Keratinocyte (primary cell): ENCODE measurements at regions not wholly inside any gene's neighbourhood (a gene's known extent, or its start where the extent isn't known, plus 50 kb on each side); places are given as distances from the start of the nearest gene placed in this dataset.

Experiments used
- DNase-seq: peaks from one replicate; pipeline ENCODE4 v3.0.0-alpha.2; 2011; ENCODE audit warnings: low read depth, missing footprints, low spot score
- FAIRE-seq: peaks from 2 replicates; lab custom pipeline; 2011; peaks lifted over from hg19 to GRCh38; lab: Jason Lieb, UNC
- H2AFZ ChIP-seq: 2 replicates; pipeline ENCODE4 v1.6.0; 2012; ENCODE audit warnings: low read length, control low read depth, inconsistent platforms; ENCODE audit not compliant: control insufficient read depth
- H3K27ac ChIP-seq: 2 replicates; pipeline ENCODE4 v1.5.1; 2011; ENCODE audit warnings: low read length; ENCODE audit not compliant: control insufficient read depth, insufficient read depth
- H3K27me3 ChIP-seq: 3 replicates; pipeline ENCODE4 v1.6.0; 2011; ENCODE audit warnings: low read length; ENCODE audit not compliant: control insufficient read depth, insufficient read depth; ENCODE audit errors: extremely low read depth
- H3K36me3 ChIP-seq, 2 experiments: 2 replicates in 1 of 2; 3 replicates in 1 of 2; pipeline ENCODE4 v1.5.1; 2011; ENCODE audit warnings: low read length in 2 of 2, mild to moderate bottlenecking in 1 of 2; ENCODE audit not compliant: control insufficient read depth in 2 of 2, insufficient read depth in 2 of 2; ENCODE audit errors: extremely low read depth in 1 of 2
- H3K4me1 ChIP-seq: 3 replicates; pipeline ENCODE4 v1.5.1; 2011; ENCODE audit warnings: low read length; ENCODE audit not compliant: control insufficient read depth, insufficient read depth; ENCODE audit errors: extremely low read depth
- H3K4me2 ChIP-seq: 3 replicates; pipeline ENCODE4 v1.6.0; 2011; ENCODE audit warnings: low read depth, low read length; ENCODE audit not compliant: control insufficient read depth, insufficient read depth; ENCODE audit errors: extremely low read depth
- H3K4me3 ChIP-seq, 3 experiments: fragments of 200-600 bp in 1 of 3; sonication (generic) in 1 of 3; 2 replicates in 2 of 3; 3 replicates in 1 of 3; pipeline ENCODE4 v1.5.1; 2011 to 2016; ENCODE audit warnings: low read length in 3 of 3, mild to moderate bottlenecking in 3 of 3, control low read depth in 2 of 3, inconsistent platforms in 1 of 3, low read depth in 1 of 3, mixed read lengths in 1 of 3, mixed run types in 1 of 3, moderate library complexity in 1 of 3; ENCODE audit not compliant: control insufficient read depth in 2 of 3, insufficient read depth in 2 of 3; ENCODE audit errors: extremely low read depth in 1 of 3
- H3K79me2 ChIP-seq: 2 replicates; pipeline ENCODE4 v1.6.0; 2012; ENCODE audit warnings: low read length; ENCODE audit not compliant: control insufficient read depth, insufficient read depth
- H3K9ac ChIP-seq: 3 replicates; pipeline ENCODE4 v1.6.0; 2011; ENCODE audit warnings: low read length; ENCODE audit not compliant: control insufficient read depth, insufficient read depth; ENCODE audit errors: extremely low read depth
- H3K9me1 ChIP-seq: 3 replicates; pipeline ENCODE4 v1.6.0; 2011; ENCODE audit warnings: low read length; ENCODE audit not compliant: control insufficient read depth, insufficient read depth; ENCODE audit errors: extremely low read depth
- H3K9me3 ChIP-seq: 2 replicates; pipeline ENCODE4 v1.5.1; 2012; ENCODE audit warnings: low read depth, low read length; ENCODE audit not compliant: control insufficient read depth
- H4K20me1 ChIP-seq: 3 replicates; pipeline ENCODE4 v1.6.0; 2011; ENCODE audit warnings: low read length; ENCODE audit not compliant: control insufficient read depth, insufficient read depth; ENCODE audit errors: extremely low read depth
- CTCF ChIP-seq, 3 experiments: IDR thresholded peaks in 1 of 3; conservative IDR thresholded peaks in 1 of 3; optimal IDR thresholded peaks in 1 of 3; 2 replicates in 2 of 3; 3 replicates in 1 of 3; pipeline versions ENCODE3 to v1.5.1; 2011; ENCODE audit warnings: low read length in 3 of 3, mild to moderate bottlenecking in 3 of 3, moderate library complexity in 2 of 3, control low read depth in 1 of 3, inconsistent platforms in 1 of 3; ENCODE audit not compliant: insufficient read depth in 2 of 3; ENCODE audit errors: extremely low read depth in 1 of 3
- EZH2 ChIP-seq: IDR thresholded peaks from one replicate; pipeline ENCODE4 v1.6.1; 2012; ENCODE audit warnings: inconsistent platforms, mild to moderate bottlenecking, low read length, moderate library complexity
- dilution Hi-C: fragments of 300-500 bp; cut with MboI; formaldehyde crosslinking; loops from one replicate; pipeline ENCODE4 v1.7.0; 2020; ENCODE audit warnings: low sequenced_read_pairs; ENCODE audit not compliant: extremely low pct_ligation_motif_present

- Histone ChIP-seq H3K4me1 (no peaks in the 10 kb centered on the region), H3K27ac (no peak overlapping the region), H3K79me2 (no peaks in the 10 kb centered on the region), H3K9me1 (no peaks in the 10 kb centered on the region), H2AFZ (no peak overlapping the region), H3K4me3 (no peak overlapping the region), H3K9me3 (no peaks in the 10 kb centered on the region), H3K36me3 (no peaks in the 10 kb centered on the region), H3K27me3 (no peaks in the 10 kb centered on the region), H4K20me1 (no peaks in the 10 kb centered on the region), H3K9ac (no peak overlapping the region), H3K4me2 (no peak overlapping the region)
- TF ChIP-seq EZH2 (no peak), CTCF (optimal IDR thresholded peaks at IDR 0.05 in 1 of 3, IDR thresholded peaks at IDR 0.05 in 1 of 3, conservative IDR thresholded peaks at IDR 0.05 in 1 of 3; ENCODE audit: extremely low read depth in 1 of 3, insufficient read depth in 2 of 3, low read length in 3 of 3) (no peak)
- dilution Hi-C loops = no loop called here
- FAIRE-seq (no peak), DNase-seq (no peak)
Observed at GRCh38 chr7:109659261-109659660, 1089.6 kb downstream of the DNAJB9 start.

- dilution Hi-C loops = no loop called here
- Histone ChIP-seq H3K27ac (no peak overlapping the region), H2AFZ (no peak overlapping the region), H4K20me1 (no peaks in the 10 kb centered on the region), H3K9me3 (no peaks in the 10 kb centered on the region), H3K9ac (no peak overlapping the region), H3K36me3 (no peaks in the 10 kb centered on the region), H3K4me1 (no peaks in the 10 kb centered on the region), H3K79me2 (no peaks in the 10 kb centered on the region), H3K4me2 (no peak overlapping the region), H3K9me1 (no peaks in the 10 kb centered on the region), H3K4me3 (no peak overlapping the region), H3K27me3 (no peaks in the 10 kb centered on the region)
- TF ChIP-seq EZH2 (no peak), CTCF (optimal IDR thresholded peaks at IDR 0.05 in 1 of 3, IDR thresholded peaks at IDR 0.05 in 1 of 3, conservative IDR thresholded peaks at IDR 0.05 in 1 of 3; ENCODE audit: extremely low read depth in 1 of 3, insufficient read depth in 2 of 3, low read length in 3 of 3) (no peak)
- DNase-seq (no peak), FAIRE-seq (no peak)
Observed at GRCh38 chr7:109660401-109660800, 1090.7 kb downstream of the DNAJB9 start.
